Keratinocyte (primary cell): ENCODE measurements at regions not wholly inside any gene's neighbourhood (a gene's known extent, or its start where the extent isn't known, plus 50 kb on each side); places are given as distances from the start of the nearest gene placed in this dataset.

Experiments
- CTCF ChIP-seq, 3 experiments: IDR thresholded peaks in 1 of 3; conservative IDR thresholded peaks in 1 of 3; optimal IDR thresholded peaks in 1 of 3; 2 replicates in 2 of 3; 3 replicates in 1 of 3; pipeline versions ENCODE3 to v1.5.1; 2011; ENCODE audit warnings: low read length in 3 of 3, mild to moderate bottlenecking in 3 of 3, moderate library complexity in 2 of 3, control low read depth in 1 of 3, inconsistent platforms in 1 of 3; ENCODE audit not compliant: insufficient read depth in 2 of 3; ENCODE audit errors: extremely low read depth in 1 of 3
- EZH2 ChIP-seq: IDR thresholded peaks from one replicate; pipeline ENCODE4 v1.6.1; 2012; ENCODE audit warnings: inconsistent platforms, mild to moderate bottlenecking, low read length, moderate library complexity

GRCh38 chr3:106431721-106432120, 562.9 kb upstream of the CBLB start:
- TF ChIP-seq CTCF (optimal IDR thresholded peaks at IDR 0.05 in 1 of 3, IDR thresholded peaks at IDR 0.05 in 1 of 3, conservative IDR thresholded peaks at IDR 0.05 in 1 of 3; ENCODE audit: extremely low read depth in 1 of 3, insufficient read depth in 2 of 3, low read length in 3 of 3): no peak
- no peak for TF ChIP-seq EZH2
